ENCODE measurements at regions not wholly inside any gene's neighbourhood (a gene's known extent, or its start where the extent isn't known, plus 50 kb on each side); places are given as distances from the start of the nearest gene placed in this dataset.

- TF ChIP-seq CTCF (conservative IDR thresholded peaks at IDR 0.05) (no peak), EZH2 (IDR thresholded peaks at IDR 0.05; ENCODE audit: low read depth) (no peak)
Measured at GRCh38 chr11:97229936-97230335, 840.1 kb downstream of the JRKL start.

Data from PC-9 (cell line).